ENCODE measurements at regions not wholly inside any gene's neighbourhood (a gene's known extent, or its start where the extent isn't known, plus 50 kb on each side); places are given as distances from the start of the nearest gene placed in this dataset.

GRCh38 chr4:123017636-123018395, 95.4 kb upstream of the NUDT6 start:
- DNase-seq (peak; percentile 56), ATAC-seq (ENCODE audit: low read depth) (peak; percentile 75)
- Histone ChIP-seq H3K4me1 (ENCODE audit: control insufficient read depth, insufficient read depth, low read length) (peaks cover 3% of the 10 kb centered on the region; the same call in 1 of the 2 replicates), H4K5ac (ENCODE audit: low read depth, low read length) (no peak overlapping the region), H2AK5ac (ENCODE audit: low read depth, low read length) (no peak overlapping the region), H3K27ac (ENCODE audit: insufficient read depth, low read length) (no peak overlapping the region), H3K9ac (ENCODE audit: low read depth, low read length) (no peak overlapping the region), H3K9me3 (ENCODE audit: control insufficient read depth, insufficient read depth, low read length) (no peaks in the 10 kb centered on the region), H3K14ac (replicated peaks; ENCODE audit: low read depth, low read length) (no peak overlapping the region), H2AFZ (replicated peaks; ENCODE audit: low read length, poor library complexity) (no peak overlapping the region), H3K79me1 (ENCODE audit: low read depth in 1 of 2, low read length in 2 of 2) (no peaks in the 10 kb centered on the region; a peak in 1 of 4 replicates), H3K4me3 (ENCODE audit: insufficient read depth, low read depth, low read length) (no peak overlapping the region), H2BK15ac (ENCODE audit: low read depth, low read length) (no peak overlapping the region), H4K20me1 (ENCODE audit: insufficient read depth, low read length) (no peaks in the 10 kb centered on the region), H3K9me1 (ENCODE audit: insufficient read depth, low read length) (no peaks in the 10 kb centered on the region), H3K56ac (ENCODE audit: extremely low read depth, insufficient read depth, low read length) (no peak overlapping the region), H3K18ac (ENCODE audit: low read depth, low read length) (no peak overlapping the region), H2AK9ac (replicated peaks; ENCODE audit: low read depth, low read length, poor library complexity) (no peak overlapping the region), H4K8ac (ENCODE audit: low read depth in 2 of 2, low read length in 2 of 2) (no peak overlapping the region), H3K4me2 (ENCODE audit: low read depth, low read length) (no peak overlapping the region; the same call in 1 of the 2 replicates), H3K23ac (ENCODE audit: low read depth, low read length) (no peak overlapping the region), H2BK120ac (ENCODE audit: low read depth, low read length) (no peak overlapping the region), H3K36me3 (ENCODE audit: control insufficient read depth, insufficient read depth, low read length) (no peaks in the 10 kb centered on the region), H4K91ac (ENCODE audit: insufficient read depth, low read depth, low read length) (no peak overlapping the region), H3K27me3 (ENCODE audit: control insufficient read depth, insufficient read depth, low read length) (no peaks in the 10 kb centered on the region), H2BK5ac (ENCODE audit: low read depth, low read length, poor library complexity, severe bottlenecking) (no peak overlapping the region), H3K4ac (ENCODE audit: low read depth, low read length) (no peak overlapping the region), H2BK20ac (ENCODE audit: low read depth, low read length) (no peak overlapping the region)
- TF ChIP-seq MXI1 (IDR thresholded peaks at IDR 0.05; ENCODE audit: borderline replicate concordance, low read depth, low read length) (no peak), FOS (IDR thresholded peaks at IDR 0.05; ENCODE audit: low read depth, low read length) (no peak), POLR2A (IDR thresholded peaks at IDR 0.05; ENCODE audit: low read depth, low read length) (no peak), RAD21 (IDR thresholded peaks at IDR 0.05; ENCODE audit: low read length) (no peak), ELK1 (IDR thresholded peaks at IDR 0.05; ENCODE audit: borderline replicate concordance, low read depth, low read length) (no peak), SMC3 (IDR thresholded peaks at IDR 0.05; ENCODE audit: low read depth, low read length) (no peak), RFX5 (IDR thresholded peaks at IDR 0.05; ENCODE audit: low read depth, low read length) (no peak), USF2 (IDR thresholded peaks at IDR 0.05; ENCODE audit: low read depth, low read length) (no peak), CTCF (conservative IDR thresholded peaks at IDR 0.05; ENCODE audit: low read depth, low read length) (no peak), MAZ (IDR thresholded peaks at IDR 0.05; ENCODE audit: borderline replicate concordance, low read depth, low read length) (no peak), CEBPB (IDR thresholded peaks at IDR 0.05; ENCODE audit: low read depth, low read length) (no peak), BHLHE40 (IDR thresholded peaks at IDR 0.05; ENCODE audit: low read depth, low read length) (no peak), NFE2L2 (IDR thresholded peaks at IDR 0.05; ENCODE audit: low read depth, low read length) (no peak), MAFK (IDR thresholded peaks at IDR 0.05; ENCODE audit: low read depth, low read length) (no peak), CHD1 (IDR thresholded peaks at IDR 0.05; ENCODE audit: low read depth, low read length) (no peak), RCOR1 (IDR thresholded peaks at IDR 0.05; ENCODE audit: insufficient replicate concordance, low read length) (no peak)
- in situ Hi-C loops (cut with MboI; ENCODE audit: low sequenced_read_pairs): no loop called here
- no TSS peak for BruUV-seq (replicated peaks)
- ChIA-PET CTCF (no interaction called here), POLR2A (ENCODE audit: unreplicated experiment) (interaction anchor here (0.6 kb wide), 1 partner anchor 755 kb away, joined by 5 read pairs; no protein-coding TSS in a partner anchor)
- dilution Hi-C loops (cut with HindIII; ENCODE audit: low sequenced_read_pairs, unreplicated experiment): no loop called here
- WGBS, 2 experiments (ENCODE audit: extremely low coverage in 2 of 2, insufficient read length in 1 of 2): no CpG with 5 or more reads among the region's 3 CpGs
- intact Hi-C loops (cut with micrococcal nuclease): no loop called here
